IMR-90 (cell line): ENCODE measurements at regions not wholly inside any gene's neighbourhood (a gene's known extent, or its start where the extent isn't known, plus 50 kb on each side); places are given as distances from the start of the nearest gene placed in this dataset.

ENCODE experiments used
- ATAC-seq: fragments of 200-7000 bp; cut with Tn5 transposase; 2 replicates; pipeline ENCODE4 v1.9.1; 2020; ENCODE audit warnings: low read depth, mild to moderate bottlenecking, moderate library complexity
- BruUV-seq: library from RNA; stranded (reverse); fragments of 400-500 nt; replicated peaks from 2 replicates; lab custom pipeline; 2021; lab: Mats Ljungman, UMichigan
- CTCF ChIA-PET: fragments of 300-600 bp; formaldehyde crosslinking; extraction: SDS; loops from one replicate; lab custom pipeline; 2021; ENCODE audit warnings: antibody characterized with exemption; lab: Yijun Ruan, JAX
- POLR2A ChIA-PET: fragments of 300-600 bp; sonication (Branson Sonifier 250); formaldehyde crosslinking; loops from one replicate; lab custom pipeline; 2022; ENCODE audit warnings: antibody characterized with exemption; ENCODE audit not compliant: unreplicated experiment; lab: Charles Lee
- DNase-seq: peaks from one replicate; pipeline ENCODE4 v3.0.0; 2013
- H2AFZ ChIP-seq: replicated peaks from 2 replicates; pipeline ENCODE3; 2013; ENCODE audit warnings: low read length, mild to moderate bottlenecking; ENCODE audit not compliant: poor library complexity
- H2AK5ac ChIP-seq: 2 replicates; pipeline ENCODE4 v1.6.1; 2013; ENCODE audit warnings: low read depth, low read length, inconsistent platforms
- H2AK9ac ChIP-seq: replicated peaks from 2 replicates; pipeline ENCODE3; 2013; ENCODE audit warnings: mild to moderate bottlenecking, low read depth, low read length, moderate library complexity; ENCODE audit not compliant: poor library complexity
- H2BK120ac ChIP-seq: 2 replicates; pipeline ENCODE4 v1.6.1; 2013; ENCODE audit warnings: low read depth, low read length, inconsistent platforms
- H2BK15ac ChIP-seq: 3 replicates; pipeline ENCODE4 v1.6.1; 2013; ENCODE audit warnings: low read depth, low read length, inconsistent platforms
- H2BK20ac ChIP-seq: 2 replicates; pipeline ENCODE4 v1.6.1; 2013; ENCODE audit warnings: low read depth, mild to moderate bottlenecking, inconsistent platforms, low read length, moderate library complexity
- H2BK5ac ChIP-seq: 2 replicates; pipeline ENCODE4 v1.6.1; 2013; ENCODE audit warnings: mild to moderate bottlenecking, low read depth, low read length, inconsistent platforms; ENCODE audit not compliant: poor library complexity, severe bottlenecking
- H3K14ac ChIP-seq: replicated peaks from 2 replicates; pipeline ENCODE4 v1.6.1; 2013; ENCODE audit warnings: low read depth, low read length, inconsistent platforms
- H3K18ac ChIP-seq: 2 replicates; pipeline ENCODE4 v1.6.1; 2013; ENCODE audit warnings: low read depth, low read length, control low read depth
- H3K23ac ChIP-seq: 2 replicates; pipeline ENCODE4 v1.6.1; 2013; ENCODE audit warnings: low read depth, low read length, inconsistent platforms
- H3K27ac ChIP-seq: 2 replicates; pipeline ENCODE4 v1.5.1; 2013; ENCODE audit warnings: mild to moderate bottlenecking, control low read depth, low read length; ENCODE audit not compliant: insufficient read depth
- H3K27me3 ChIP-seq: 2 replicates; pipeline ENCODE4 v1.6.1; 2013; ENCODE audit warnings: low read length; ENCODE audit not compliant: control insufficient read depth, insufficient read depth
- H3K36me3 ChIP-seq: 2 replicates; pipeline ENCODE4 v1.6.1; 2013; ENCODE audit warnings: low read length, mixed read lengths; ENCODE audit not compliant: control insufficient read depth, insufficient read depth
- H3K4ac ChIP-seq: 2 replicates; pipeline ENCODE4 v1.6.1; 2013; ENCODE audit warnings: low read depth, low read length, inconsistent platforms
- H3K4me1 ChIP-seq: 2 replicates; pipeline ENCODE4 v1.6.1; 2013; ENCODE audit warnings: low read length, mixed read lengths; ENCODE audit not compliant: control insufficient read depth, insufficient read depth
- H3K4me2 ChIP-seq: 2 replicates; pipeline ENCODE4 v1.6.1; 2013; ENCODE audit warnings: low read depth, mild to moderate bottlenecking, control low read depth, low read length, moderate library complexity
- H3K4me3 ChIP-seq: 2 replicates; pipeline ENCODE4 v1.5.1; 2013; ENCODE audit warnings: low read depth, mild to moderate bottlenecking, control low read depth, low read length, moderate library complexity; ENCODE audit not compliant: insufficient read depth
- H3K56ac ChIP-seq: 2 replicates; pipeline ENCODE4 v1.6.1; 2013; ENCODE audit warnings: low read length, inconsistent platforms; ENCODE audit not compliant: insufficient read depth; ENCODE audit errors: extremely low read depth
- H3K79me1 ChIP-seq, 2 experiments: 2 replicates each; pipeline ENCODE4 v1.6.1; 2013; ENCODE audit warnings: low read length in 2 of 2, inconsistent platforms in 1 of 2, low read depth in 1 of 2
- H3K9ac ChIP-seq: 2 replicates; pipeline ENCODE4 v1.6.1; 2013; ENCODE audit warnings: low read depth, low read length, control low read depth
- H3K9me1 ChIP-seq: 2 replicates; pipeline ENCODE4 v1.6.1; 2013; ENCODE audit warnings: low read length, inconsistent platforms; ENCODE audit not compliant: insufficient read depth
- H3K9me3 ChIP-seq: 2 replicates; pipeline ENCODE4 v1.6.1; 2013; ENCODE audit warnings: low read length; ENCODE audit not compliant: control insufficient read depth, insufficient read depth
- H4K20me1 ChIP-seq: 2 replicates; pipeline ENCODE4 v1.6.1; 2013; ENCODE audit warnings: low read length, inconsistent platforms; ENCODE audit not compliant: insufficient read depth
- H4K5ac ChIP-seq: 2 replicates; pipeline ENCODE4 v1.6.1; 2013; ENCODE audit warnings: mild to moderate bottlenecking, low read depth, low read length, control low read depth
- H4K8ac ChIP-seq, 2 experiments: 2 replicates each; pipeline ENCODE4 v1.6.1; 2013; ENCODE audit warnings: low read depth in 2 of 2, low read length in 2 of 2, control low read depth in 1 of 2, inconsistent platforms in 1 of 2
- H4K91ac ChIP-seq: 2 replicates; pipeline ENCODE4 v1.6.1; 2013; ENCODE audit warnings: low read depth, low read length, inconsistent platforms; ENCODE audit not compliant: insufficient read depth
- BHLHE40 ChIP-seq: fragments of 150-350 bp; IDR thresholded peaks from 2 replicates; pipeline ENCODE4 v1.6.1; 2016; ENCODE audit warnings: mild to moderate bottlenecking, low read depth, low read length
- CEBPB ChIP-seq: IDR thresholded peaks from 2 replicates; pipeline ENCODE4 v1.6.1; 2012; ENCODE audit warnings: low read depth, low read length, improper control_type of control experiment
- CHD1 ChIP-seq: IDR thresholded peaks from 2 replicates; pipeline ENCODE4 v1.6.1; 2012; ENCODE audit warnings: low read depth, low read length, improper control_type of control experiment
- FOS ChIP-seq: fragments of 150-350 bp; IDR thresholded peaks from 2 replicates; pipeline ENCODE4 v1.6.1; 2016; ENCODE audit warnings: low read depth, low read length
- MAFK ChIP-seq: IDR thresholded peaks from 2 replicates; pipeline ENCODE4 v1.6.1; 2012; ENCODE audit warnings: low read depth, low read length, improper control_type of control experiment
- MAZ ChIP-seq: IDR thresholded peaks from 2 replicates; pipeline ENCODE4 v1.6.1; 2012; ENCODE audit warnings: low read depth, mild to moderate bottlenecking, low read length, improper control_type of control experiment, moderate library complexity, borderline replicate concordance
- MXI1 ChIP-seq: IDR thresholded peaks from 2 replicates; pipeline ENCODE4 v1.6.1; 2012; ENCODE audit warnings: low read depth, mild to moderate bottlenecking, low read length, moderate library complexity, borderline replicate concordance
- POLR2A ChIP-seq: IDR thresholded peaks from 2 replicates; pipeline ENCODE4 v1.6.1; 2012; ENCODE audit warnings: mild to moderate bottlenecking, low read depth, low read length
- RAD21 ChIP-seq: IDR thresholded peaks from 2 replicates; pipeline ENCODE4 v1.6.1; 2012; ENCODE audit warnings: low read length, improper control_type of control experiment
- RCOR1 ChIP-seq: IDR thresholded peaks from 2 replicates; pipeline ENCODE4 v1.6.1; 2012; ENCODE audit warnings: mild to moderate bottlenecking, low read length, improper control_type of control experiment; ENCODE audit not compliant: insufficient replicate concordance
- RFX5 ChIP-seq: IDR thresholded peaks from 2 replicates; pipeline ENCODE4 v1.8.0; 2012; ENCODE audit warnings: low read depth, mild to moderate bottlenecking, low read length, moderate library complexity
- SMC3 ChIP-seq: fragments of 150-350 bp; IDR thresholded peaks from 2 replicates; pipeline ENCODE4 v1.6.1; 2016; ENCODE audit warnings: low read depth, mild to moderate bottlenecking, antibody characterized with exemption, low read length, moderate library complexity
- WGBS, 2 experiments: methylation state at CpG; one replicate each; pipeline versions ENCODE4 v1.1.5 to v1.1.7; 2013; ENCODE audit warnings: missing lambda C conversion rate in 2 of 2; ENCODE audit not compliant: insufficient read length in 1 of 2; ENCODE audit errors: extremely low coverage in 2 of 2; 5-methylcytosine and 5-hydroxymethylcytosine counted together
- dilution Hi-C: fragments of 300-500 bp; cut with HindIII; formaldehyde crosslinking; loops from one replicate; pipeline ENCODE4 v1.14.3; 2018; ENCODE audit warnings: low sequenced_read_pairs; ENCODE audit not compliant: unreplicated experiment
- in situ Hi-C: fragments of 300-500 bp; cut with MboI; formaldehyde crosslinking; loops from 3 replicates; pipeline ENCODE4 v1.14.3; 2019; ENCODE audit warnings: low sequenced_read_pairs, inconsistent platforms, mixed read lengths
- intact Hi-C: fragments of 100-400 bp; cut with micrococcal nuclease; formaldehyde crosslinking; loops from 2 replicates; pipeline ENCODE4 v1.10.0; 2022
- TF ChIP-seq, protein P1 (sequence below): fragments of 150-350 bp; IDR thresholded peaks from 2 replicates; pipeline ENCODE4 v1.6.1; 2016; ENCODE audit warnings: low read depth, mild to moderate bottlenecking, low read length, moderate library complexity, borderline replicate concordance
- TF ChIP-seq, protein P2 (sequence below): fragments of 150-350 bp; IDR thresholded peaks from 2 replicates; pipeline ENCODE4 v1.6.1; 2017; ENCODE audit warnings: mild to moderate bottlenecking, antibody characterized with exemption, low read length, low read depth
- TF ChIP-seq, protein P3 (sequence below): conservative IDR thresholded peaks from 2 replicates; pipeline ENCODE4 v1.5.1; 2012; ENCODE audit warnings: mild to moderate bottlenecking, low read depth, low read length, improper control_type of control experiment

DNA sequence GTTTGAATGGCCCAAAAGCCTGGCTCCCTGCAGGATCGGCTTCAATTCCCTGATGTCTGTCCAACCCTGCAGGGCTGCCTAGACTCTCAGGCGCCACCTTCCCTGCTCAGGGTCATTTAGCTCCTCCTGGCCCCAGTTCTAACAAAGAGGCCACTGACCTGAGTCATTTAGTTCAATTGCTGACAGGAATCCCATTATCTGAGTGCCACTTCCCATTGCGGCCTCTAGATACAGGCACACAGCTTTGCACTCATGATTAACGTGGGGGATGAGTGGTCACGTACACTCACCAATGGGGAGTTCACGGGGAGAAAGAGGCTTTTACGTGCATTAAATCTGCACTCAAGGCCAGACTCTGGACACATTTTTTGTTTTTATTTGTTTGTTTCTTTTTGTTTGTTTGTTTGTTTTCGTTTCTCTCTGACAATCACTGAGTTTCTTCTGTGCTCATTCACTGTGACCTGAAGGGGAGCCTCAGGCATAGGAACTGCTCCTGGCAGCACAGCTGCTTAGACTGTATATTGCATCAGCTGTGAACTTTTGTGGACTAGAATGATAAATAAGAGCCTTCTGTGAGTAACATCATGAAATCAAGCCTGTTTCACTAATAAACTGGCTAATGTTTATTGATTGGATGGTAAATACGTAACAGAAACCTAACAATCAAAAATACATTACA, 118.9 kb upstream of the CTNNA2 start:
- Histone ChIP-seq H4K20me1 (no peaks in the 10 kb centered on the region), H2AK9ac (no peak overlapping the region), H3K27me3 (no peaks in the 10 kb centered on the region), H3K79me1 (no peaks in the 10 kb centered on the region), H4K8ac (no peak overlapping the region), H3K4me2 (no peak overlapping the region), H3K56ac (no peak overlapping the region), H2AK5ac (no peak overlapping the region), H3K9me3 (peaks cover 7% of the 10 kb centered on the region; the same call in 1 of the 2 replicates), H2BK120ac (no peak overlapping the region), H4K91ac (no peak overlapping the region), H3K9me1 (no peaks in the 10 kb centered on the region), H2AFZ (no peak overlapping the region), H3K23ac (no peak overlapping the region), H2BK20ac (no peak overlapping the region), H3K27ac (no peak overlapping the region), H3K4ac (no peak overlapping the region), H3K4me3 (no peak overlapping the region), H3K9ac (no peak overlapping the region), H4K5ac (no peak overlapping the region), H3K4me1 (no peaks in the 10 kb centered on the region), H3K14ac (no peak overlapping the region), H3K18ac (no peak overlapping the region), H2BK15ac (no peak overlapping the region), H3K36me3 (no peaks in the 10 kb centered on the region), H2BK5ac (no peak overlapping the region)
- ATAC-seq (no peak), DNase-seq (no peak)
- CTCF ChIA-PET = no interaction called here
- TF ChIP-seq CHD1 (no peak), RAD21 (no peak), SMC3 (no peak), MAFK (no peak), FOS (no peak), RFX5 (no peak), POLR2A (no peak), MXI1 (no peak), BHLHE40 (no peak), RCOR1 (no peak), CEBPB (no peak), MAZ (no peak)
- TF ChIP-seq, protein P1, sequence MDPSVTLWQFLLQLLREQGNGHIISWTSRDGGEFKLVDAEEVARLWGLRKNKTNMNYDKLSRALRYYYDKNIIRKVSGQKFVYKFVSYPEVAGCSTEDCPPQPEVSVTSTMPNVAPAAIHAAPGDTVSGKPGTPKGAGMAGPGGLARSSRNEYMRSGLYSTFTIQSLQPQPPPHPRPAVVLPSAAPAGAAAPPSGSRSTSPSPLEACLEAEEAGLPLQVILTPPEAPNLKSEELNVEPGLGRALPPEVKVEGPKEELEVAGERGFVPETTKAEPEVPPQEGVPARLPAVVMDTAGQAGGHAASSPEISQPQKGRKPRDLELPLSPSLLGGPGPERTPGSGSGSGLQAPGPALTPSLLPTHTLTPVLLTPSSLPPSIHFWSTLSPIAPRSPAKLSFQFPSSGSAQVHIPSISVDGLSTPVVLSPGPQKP = no peak
- TF ChIP-seq, protein P2, sequence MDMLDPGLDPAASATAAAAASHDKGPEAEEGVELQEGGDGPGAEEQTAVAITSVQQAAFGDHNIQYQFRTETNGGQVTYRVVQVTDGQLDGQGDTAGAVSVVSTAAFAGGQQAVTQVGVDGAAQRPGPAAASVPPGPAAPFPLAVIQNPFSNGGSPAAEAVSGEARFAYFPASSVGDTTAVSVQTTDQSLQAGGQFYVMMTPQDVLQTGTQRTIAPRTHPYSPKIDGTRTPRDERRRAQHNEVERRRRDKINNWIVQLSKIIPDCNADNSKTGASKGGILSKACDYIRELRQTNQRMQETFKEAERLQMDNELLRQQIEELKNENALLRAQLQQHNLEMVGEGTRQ = no peak
- TF ChIP-seq, protein P3, sequence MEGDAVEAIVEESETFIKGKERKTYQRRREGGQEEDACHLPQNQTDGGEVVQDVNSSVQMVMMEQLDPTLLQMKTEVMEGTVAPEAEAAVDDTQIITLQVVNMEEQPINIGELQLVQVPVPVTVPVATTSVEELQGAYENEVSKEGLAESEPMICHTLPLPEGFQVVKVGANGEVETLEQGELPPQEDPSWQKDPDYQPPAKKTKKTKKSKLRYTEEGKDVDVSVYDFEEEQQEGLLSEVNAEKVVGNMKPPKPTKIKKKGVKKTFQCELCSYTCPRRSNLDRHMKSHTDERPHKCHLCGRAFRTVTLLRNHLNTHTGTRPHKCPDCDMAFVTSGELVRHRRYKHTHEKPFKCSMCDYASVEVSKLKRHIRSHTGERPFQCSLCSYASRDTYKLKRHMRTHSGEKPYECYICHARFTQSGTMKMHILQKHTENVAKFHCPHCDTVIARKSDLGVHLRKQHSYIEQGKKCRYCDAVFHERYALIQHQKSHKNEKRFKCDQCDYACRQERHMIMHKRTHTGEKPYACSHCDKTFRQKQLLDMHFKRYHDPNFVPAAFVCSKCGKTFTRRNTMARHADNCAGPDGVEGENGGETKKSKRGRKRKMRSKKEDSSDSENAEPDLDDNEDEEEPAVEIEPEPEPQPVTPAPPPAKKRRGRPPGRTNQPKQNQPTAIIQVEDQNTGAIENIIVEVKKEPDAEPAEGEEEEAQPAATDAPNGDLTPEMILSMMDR = no peak
- dilution Hi-C loops (no loop called here), in situ Hi-C loops (no loop called here), intact Hi-C loops (no loop called here)
- POLR2A ChIA-PET = no interaction called here
- WGBS, 2 experiments = no CpG with 5 or more reads among the region's 9 CpGs
- no TSS peak for BruUV-seq
